ENCODE measurements at regions not wholly inside any gene's neighbourhood (a gene's known extent, or its start where the extent isn't known, plus 50 kb on each side); places are given as distances from the start of the nearest gene placed in this dataset.

DNA sequence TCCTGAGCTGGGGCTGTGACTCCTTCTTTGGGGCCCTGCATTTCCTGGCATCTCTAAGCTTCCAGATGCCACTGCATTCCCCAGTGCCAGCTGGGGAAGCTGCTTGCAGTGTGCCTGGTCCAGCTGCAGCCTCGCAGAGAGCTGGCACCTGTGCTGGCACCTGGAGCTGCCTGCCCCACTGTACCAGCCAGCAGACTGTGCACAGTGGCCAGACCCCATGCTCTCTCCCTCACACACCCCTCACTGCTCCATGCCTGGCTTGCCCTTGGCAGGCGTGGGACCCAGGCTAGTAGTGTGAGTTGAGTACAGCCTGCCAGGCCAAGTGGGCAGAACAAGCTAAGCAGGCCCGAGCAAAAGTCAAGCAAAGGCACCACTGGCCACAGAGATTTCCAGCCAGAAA is 327.5 kb downstream of the NDFIP2 start (continued):
- TF ChIP-seq, protein P1, sequence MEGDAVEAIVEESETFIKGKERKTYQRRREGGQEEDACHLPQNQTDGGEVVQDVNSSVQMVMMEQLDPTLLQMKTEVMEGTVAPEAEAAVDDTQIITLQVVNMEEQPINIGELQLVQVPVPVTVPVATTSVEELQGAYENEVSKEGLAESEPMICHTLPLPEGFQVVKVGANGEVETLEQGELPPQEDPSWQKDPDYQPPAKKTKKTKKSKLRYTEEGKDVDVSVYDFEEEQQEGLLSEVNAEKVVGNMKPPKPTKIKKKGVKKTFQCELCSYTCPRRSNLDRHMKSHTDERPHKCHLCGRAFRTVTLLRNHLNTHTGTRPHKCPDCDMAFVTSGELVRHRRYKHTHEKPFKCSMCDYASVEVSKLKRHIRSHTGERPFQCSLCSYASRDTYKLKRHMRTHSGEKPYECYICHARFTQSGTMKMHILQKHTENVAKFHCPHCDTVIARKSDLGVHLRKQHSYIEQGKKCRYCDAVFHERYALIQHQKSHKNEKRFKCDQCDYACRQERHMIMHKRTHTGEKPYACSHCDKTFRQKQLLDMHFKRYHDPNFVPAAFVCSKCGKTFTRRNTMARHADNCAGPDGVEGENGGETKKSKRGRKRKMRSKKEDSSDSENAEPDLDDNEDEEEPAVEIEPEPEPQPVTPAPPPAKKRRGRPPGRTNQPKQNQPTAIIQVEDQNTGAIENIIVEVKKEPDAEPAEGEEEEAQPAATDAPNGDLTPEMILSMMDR (IDR thresholded peaks at IDR 0.05 in 2 of 3, conservative IDR thresholded peaks at IDR 0.05 in 1 of 3; ENCODE audit: borderline replicate concordance in 1 of 3, insufficient read depth in 1 of 3, low read depth in 2 of 3, low read length in 2 of 3), result no peak

DNA sequence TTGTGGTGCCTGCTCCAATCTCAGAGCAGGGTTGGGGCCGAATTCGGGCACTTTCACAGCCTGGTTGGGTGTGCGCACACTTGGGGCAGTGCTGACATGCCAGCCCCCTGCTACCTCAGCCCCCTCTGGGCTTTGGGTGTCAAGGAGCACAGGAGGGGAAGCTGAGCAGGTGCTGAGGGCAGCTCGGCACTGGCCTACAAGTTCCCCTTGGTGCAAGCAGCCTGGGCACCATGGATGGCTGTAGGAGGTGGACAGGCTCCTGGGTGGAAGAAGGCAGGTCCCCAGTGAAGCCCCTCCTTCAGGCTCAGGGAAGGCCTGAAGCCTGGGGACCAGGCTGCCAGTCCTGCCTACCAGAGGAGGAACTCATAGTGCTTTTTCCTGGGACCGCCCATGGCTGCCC is 326.6 kb downstream of the NDFIP2 start:
- Histone ChIP-seq H2AFZ (ENCODE audit: low read depth, low read length, poor library complexity, severe bottlenecking) (no peak overlapping the region), H3K4me1 (ENCODE audit: control insufficient read depth in 1 of 2, insufficient read depth in 2 of 2, low read length in 2 of 2) (no peaks in the 10 kb centered on the region; a peak in 1 of 4 replicates), H3K27me3 (ENCODE audit: insufficient read depth, low read length) (no peaks in the 10 kb centered on the region), H3K9me3 (ENCODE audit: control insufficient read depth in 1 of 2, insufficient read depth in 1 of 2, low read depth in 1 of 2, low read length in 2 of 2) (no peaks in the 10 kb centered on the region; a peak in 1 of 4 replicates), H3K27ac (ENCODE audit: low read depth, low read length) (no peak overlapping the region), H3K4me3 (replicated peaks in 1 of 2; ENCODE audit: low read depth in 1 of 2, low read length in 2 of 2) (no peak overlapping the region), H4K20me1 (ENCODE audit: insufficient read depth) (no peaks in the 10 kb centered on the region), H3K9me2 (ENCODE audit: insufficient read depth) (no peaks in the 10 kb centered on the region), H3K79me2 (ENCODE audit: insufficient read depth, low read length) (no peaks in the 10 kb centered on the region), H3K36me3 (ENCODE audit: control insufficient read depth in 1 of 2, insufficient read depth in 2 of 2, low read length in 2 of 2) (no peaks in the 10 kb centered on the region), H3K4me2 (ENCODE audit: low read length) (no peak overlapping the region), H3K9ac (ENCODE audit: low read length) (no peak overlapping the region)
- ChIA-PET RAD21 (ENCODE audit: low non-redundant PET in 1 of 2, low total read pairs in 2 of 2, uncharacterized antibody in 2 of 2, unreplicated experiment in 2 of 2) (no interaction called here), POLR2A (no interaction called here), CTCF (no interaction called here)
- BruUV-seq (replicated peaks), result no TSS peak
- TF ChIP-seq, protein P1 (IDR thresholded peaks at IDR 0.05 in 2 of 3, conservative IDR thresholded peaks at IDR 0.05 in 1 of 3; ENCODE audit: borderline replicate concordance in 1 of 3, insufficient read depth in 1 of 3, low read depth in 2 of 3, low read length in 2 of 3), result no peak
- TF ChIP-seq CEBPB (IDR thresholded peaks at IDR 0.05; ENCODE audit: low read depth), result no peak
- no peak for TF ChIP-seq SIN3A (IDR thresholded peaks at IDR 0.05; ENCODE audit: low read depth)
- TF ChIP-seq SRF (IDR thresholded peaks at IDR 0.05; ENCODE audit: low read depth), result no peak
- TF ChIP-seq CBX3 (IDR thresholded peaks at IDR 0.05; ENCODE audit: low read depth), result no peak
- no peak for TF ChIP-seq ZNF274 (IDR thresholded peaks at IDR 0.05; ENCODE audit: low read depth, low read length)
- TF ChIP-seq, protein P2, sequence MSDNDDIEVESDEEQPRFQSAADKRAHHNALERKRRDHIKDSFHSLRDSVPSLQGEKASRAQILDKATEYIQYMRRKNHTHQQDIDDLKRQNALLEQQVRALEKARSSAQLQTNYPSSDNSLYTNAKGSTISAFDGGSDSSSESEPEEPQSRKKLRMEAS (IDR thresholded peaks at IDR 0.05), result no peak
- no peak for TF ChIP-seq RAD21 (IDR thresholded peaks at IDR 0.05; ENCODE audit: low read depth)
- no peak for TF ChIP-seq ZFX (IDR thresholded peaks at IDR 0.05)
- TF ChIP-seq SP1 (IDR thresholded peaks at IDR 0.05; ENCODE audit: low read depth), result no peak
- TF ChIP-seq, protein P3, sequence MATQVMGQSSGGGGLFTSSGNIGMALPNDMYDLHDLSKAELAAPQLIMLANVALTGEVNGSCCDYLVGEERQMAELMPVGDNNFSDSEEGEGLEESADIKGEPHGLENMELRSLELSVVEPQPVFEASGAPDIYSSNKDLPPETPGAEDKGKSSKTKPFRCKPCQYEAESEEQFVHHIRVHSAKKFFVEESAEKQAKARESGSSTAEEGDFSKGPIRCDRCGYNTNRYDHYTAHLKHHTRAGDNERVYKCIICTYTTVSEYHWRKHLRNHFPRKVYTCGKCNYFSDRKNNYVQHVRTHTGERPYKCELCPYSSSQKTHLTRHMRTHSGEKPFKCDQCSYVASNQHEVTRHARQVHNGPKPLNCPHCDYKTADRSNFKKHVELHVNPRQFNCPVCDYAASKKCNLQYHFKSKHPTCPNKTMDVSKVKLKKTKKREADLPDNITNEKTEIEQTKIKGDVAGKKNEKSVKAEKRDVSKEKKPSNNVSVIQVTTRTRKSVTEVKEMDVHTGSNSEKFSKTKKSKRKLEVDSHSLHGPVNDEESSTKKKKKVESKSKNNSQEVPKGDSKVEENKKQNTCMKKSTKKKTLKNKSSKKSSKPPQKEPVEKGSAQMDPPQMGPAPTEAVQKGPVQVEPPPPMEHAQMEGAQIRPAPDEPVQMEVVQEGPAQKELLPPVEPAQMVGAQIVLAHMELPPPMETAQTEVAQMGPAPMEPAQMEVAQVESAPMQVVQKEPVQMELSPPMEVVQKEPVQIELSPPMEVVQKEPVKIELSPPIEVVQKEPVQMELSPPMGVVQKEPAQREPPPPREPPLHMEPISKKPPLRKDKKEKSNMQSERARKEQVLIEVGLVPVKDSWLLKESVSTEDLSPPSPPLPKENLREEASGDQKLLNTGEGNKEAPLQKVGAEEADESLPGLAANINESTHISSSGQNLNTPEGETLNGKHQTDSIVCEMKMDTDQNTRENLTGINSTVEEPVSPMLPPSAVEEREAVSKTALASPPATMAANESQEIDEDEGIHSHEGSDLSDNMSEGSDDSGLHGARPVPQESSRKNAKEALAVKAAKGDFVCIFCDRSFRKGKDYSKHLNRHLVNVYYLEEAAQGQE (IDR thresholded peaks at IDR 0.05; ENCODE audit: low read depth), result no peak
- no peak for TF ChIP-seq TCF7L2 (IDR thresholded peaks at IDR 0.05; ENCODE audit: borderline replicate concordance, extremely low read depth, insufficient read depth, insufficient read length)
- TF ChIP-seq, protein P4, sequence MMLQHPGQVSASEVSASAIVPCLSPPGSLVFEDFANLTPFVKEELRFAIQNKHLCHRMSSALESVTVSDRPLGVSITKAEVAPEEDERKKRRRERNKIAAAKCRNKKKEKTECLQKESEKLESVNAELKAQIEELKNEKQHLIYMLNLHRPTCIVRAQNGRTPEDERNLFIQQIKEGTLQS (IDR thresholded peaks at IDR 0.05), result no peak
- no peak for TF ChIP-seq JUND (IDR thresholded peaks at IDR 0.05)
- TF ChIP-seq, protein P5, sequence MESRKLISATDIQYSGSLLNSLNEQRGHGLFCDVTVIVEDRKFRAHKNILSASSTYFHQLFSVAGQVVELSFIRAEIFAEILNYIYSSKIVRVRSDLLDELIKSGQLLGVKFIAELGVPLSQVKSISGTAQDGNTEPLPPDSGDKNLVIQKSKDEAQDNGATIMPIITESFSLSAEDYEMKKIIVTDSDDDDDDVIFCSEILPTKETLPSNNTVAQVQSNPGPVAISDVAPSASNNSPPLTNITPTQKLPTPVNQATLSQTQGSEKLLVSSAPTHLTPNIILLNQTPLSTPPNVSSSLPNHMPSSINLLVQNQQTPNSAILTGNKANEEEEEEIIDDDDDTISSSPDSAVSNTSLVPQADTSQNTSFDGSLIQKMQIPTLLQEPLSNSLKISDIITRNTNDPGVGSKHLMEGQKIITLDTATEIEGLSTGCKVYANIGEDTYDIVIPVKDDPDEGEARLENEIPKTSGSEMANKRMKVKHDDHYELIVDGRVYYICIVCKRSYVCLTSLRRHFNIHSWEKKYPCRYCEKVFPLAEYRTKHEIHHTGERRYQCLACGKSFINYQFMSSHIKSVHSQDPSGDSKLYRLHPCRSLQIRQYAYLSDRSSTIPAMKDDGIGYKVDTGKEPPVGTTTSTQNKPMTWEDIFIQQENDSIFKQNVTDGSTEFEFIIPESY (IDR thresholded peaks at IDR 0.05; ENCODE audit: extremely low read depth, insufficient replicate concordance, low read length), result no peak
- ATAC-seq, result no peak
- intact Hi-C loops (cut with micrococcal nuclease), result no loop called here
- no peak for DNase-seq (ENCODE audit: low read depth, low spot score)
